K562 (cell line): ENCODE measurements at regions not wholly inside any gene's neighbourhood (a gene's known extent, or its start where the extent isn't known, plus 50 kb on each side); places are given as distances from the start of the nearest gene placed in this dataset.

Experiments
- ATAC-seq: fragments of 200-7000 bp; cut with Tn5 transposase; 3 replicates; pipeline ENCODE4 v1.9.1; 2020; ENCODE audit warnings: moderate library complexity
- BruUV-seq: library from RNA; stranded (reverse); fragments of 400-500 nt; replicated peaks from 2 replicates; lab custom pipeline; 2021; lab: Mats Ljungman, UMichigan
- CTCF ChIA-PET: fragments of 300-600 bp; formaldehyde crosslinking; extraction: SDS; loops from one replicate; lab custom pipeline; 2021; ENCODE audit warnings: low intra/inter-chr PET ratio; lab: Yijun Ruan, JAX
- POLR2A ChIA-PET: fragments of 300-600, 350-650 bp; sonication (Branson Sonifier 250); formaldehyde crosslinking; extraction: SDS; loops from one replicate; lab custom pipeline; 2021; ENCODE audit warnings: antibody characterized with exemption, inconsistent platforms; lab: Yijun Ruan, JAX
- DNase-seq, 4 experiments: peaks; one replicate each; pipeline versions ENCODE4 v3.0.0 to v3.0.0-alpha.2; 2011 to 2018; ENCODE audit warnings: low spot score in 3 of 4, mixed read lengths in 3 of 4; ENCODE audit errors: extremely low read depth in 1 of 4
- FAIRE-seq: peaks from 2 replicates; lab custom pipeline; 2011; peaks lifted over from hg19 to GRCh38; lab: Jason Lieb, UNC
- H2AFZ ChIP-seq: 2 replicates; pipeline ENCODE4 v1.6.0; 2011; ENCODE audit warnings: low read depth, low read length, control low read depth, inconsistent platforms
- H3K27ac ChIP-seq: fragments of 200-600 bp; 3 replicates; pipeline ENCODE4 v1.8.0; 2011; ENCODE audit warnings: low read depth, mild to moderate bottlenecking, control low read depth, inconsistent platforms, low read length, moderate library complexity, mixed read lengths; ENCODE audit errors: extremely low read depth
- H3K27me3 ChIP-seq, 2 experiments: fragments of 300-600 bp in 1 of 2; 2 replicates in 1 of 2; 3 replicates in 1 of 2; pipeline versions ENCODE4 v1.6.0 to v1.8.0; 2011; ENCODE audit warnings: inconsistent platforms in 2 of 2, low read length in 2 of 2, mild to moderate bottlenecking in 1 of 2, mixed read lengths in 1 of 2, moderate library complexity in 1 of 2; ENCODE audit not compliant: control insufficient read depth in 2 of 2, insufficient read depth in 2 of 2
- H3K36me3 ChIP-seq: fragments of 300-600 bp; 3 replicates; pipeline ENCODE4 v1.8.0; 2011; ENCODE audit warnings: mild to moderate bottlenecking, low read length, inconsistent platforms; ENCODE audit not compliant: control insufficient read depth, insufficient read depth
- H3K4me1 ChIP-seq, 2 experiments: fragments of 200-600 bp in 1 of 2; replicated peaks in 1 of 2; 2 replicates in 1 of 2; 3 replicates in 1 of 2; pipeline versions ENCODE4 v1.5.1 to v1.8.0; 2011; ENCODE audit warnings: inconsistent platforms in 2 of 2, low read length in 2 of 2, mild to moderate bottlenecking in 1 of 2, mixed read lengths in 1 of 2, moderate library complexity in 1 of 2; ENCODE audit not compliant: control insufficient read depth in 2 of 2, insufficient read depth in 2 of 2
- H3K4me2 ChIP-seq: 2 replicates; pipeline ENCODE4 v1.6.1; 2011; ENCODE audit warnings: low read length, control low read depth, inconsistent platforms, mixed read lengths; ENCODE audit not compliant: insufficient read depth
- H3K4me3 ChIP-seq: fragments of 200-600 bp; sonication (generic), shearing (Covaris generic); 2 replicates; pipeline ENCODE4 v1.5.1; 2016; ENCODE audit warnings: control low read depth, inconsistent platforms
- H3K79me2 ChIP-seq: fragments of 200-600 bp; 3 replicates; pipeline ENCODE4 v1.8.0; 2011; ENCODE audit warnings: low read length, inconsistent platforms; ENCODE audit not compliant: control insufficient read depth, insufficient read depth
- H3K9ac ChIP-seq, 2 experiments: 2 replicates each; pipeline versions ENCODE4 v1.6.0 to v1.6.1; 2011; ENCODE audit warnings: low read depth in 2 of 2, low read length in 2 of 2, control low read depth in 1 of 2, inconsistent platforms in 1 of 2, mild to moderate bottlenecking in 1 of 2, mixed read lengths in 1 of 2; ENCODE audit not compliant: insufficient read depth in 1 of 2
- H3K9me1 ChIP-seq: one replicate; pipeline ENCODE4 v1.6.0; 2011; ENCODE audit warnings: inconsistent platforms, mild to moderate bottlenecking, low read length, moderate library complexity; ENCODE audit not compliant: control insufficient read depth, insufficient read depth
- H3K9me3 ChIP-seq: replicated peaks from 2 replicates; pipeline ENCODE4 v1.5.1; 2011; ENCODE audit warnings: low read depth, low read length, inconsistent platforms; ENCODE audit not compliant: control insufficient read depth, insufficient read depth
- H4K20me1 ChIP-seq: replicated peaks from 2 replicates; pipeline ENCODE4 v1.6.1; 2011; ENCODE audit warnings: low read length, inconsistent platforms, mixed read lengths; ENCODE audit not compliant: control insufficient read depth, insufficient read depth
- BCOR ChIP-seq: fragments of 450-650 bp; IDR thresholded peaks from 2 replicates; pipeline ENCODE4 v1.6.1; 2016
- ETS1 ChIP-seq: conservative IDR thresholded peaks from 2 replicates; pipeline ENCODE4 v1.6.1; 2011; ENCODE audit warnings: low read depth, mild to moderate bottlenecking, low read length; ENCODE audit not compliant: control insufficient read depth
- RBM25 ChIP-seq: fragments of 200-400 bp; formaldehyde crosslinking; IDR thresholded peaks from 2 replicates; pipeline ENCODE4 v1.6.1; 2018; ENCODE audit warnings: low read length, low read depth, moderate library complexity; ENCODE audit not compliant: severe bottlenecking
- WGBS: fragments of 100-300 bp; shearing (Covaris generic); methylation state at CpG from one replicate; pipeline ENCODE4 v1.1.6; 2016; ENCODE audit warnings: low coverage, mixed read lengths; ENCODE audit not compliant: insufficient coverage; ENCODE audit errors: missing lambda C conversion rate; 5-methylcytosine and 5-hydroxymethylcytosine counted together
- in situ Hi-C: fragments of 300-500 bp; cut with MboI; formaldehyde crosslinking; loops from 4 replicates; pipeline ENCODE4 v1.15.0; 2018; ENCODE audit warnings: inconsistent platforms, mixed read lengths
- intact Hi-C: fragments of 100-400 bp; cut with micrococcal nuclease; formaldehyde crosslinking; loops from 2 replicates; pipeline ENCODE4 v1.14.2; 2022
- TF ChIP-seq, protein P1 (sequence below), 3 experiments: IDR thresholded peaks in 2 of 3; conservative IDR thresholded peaks in 1 of 3; 2 replicates each; pipeline ENCODE4 v1.5.1; 2011 to 2012; ENCODE audit warnings: low read length in 3 of 3, mild to moderate bottlenecking in 3 of 3, control low read depth in 2 of 3, improper control_type of control experiment in 1 of 3, inconsistent platforms in 1 of 3, low read depth in 1 of 3, mixed read lengths in 1 of 3, moderate library complexity in 1 of 3; ENCODE audit not compliant: insufficient read depth in 2 of 3

DNA sequence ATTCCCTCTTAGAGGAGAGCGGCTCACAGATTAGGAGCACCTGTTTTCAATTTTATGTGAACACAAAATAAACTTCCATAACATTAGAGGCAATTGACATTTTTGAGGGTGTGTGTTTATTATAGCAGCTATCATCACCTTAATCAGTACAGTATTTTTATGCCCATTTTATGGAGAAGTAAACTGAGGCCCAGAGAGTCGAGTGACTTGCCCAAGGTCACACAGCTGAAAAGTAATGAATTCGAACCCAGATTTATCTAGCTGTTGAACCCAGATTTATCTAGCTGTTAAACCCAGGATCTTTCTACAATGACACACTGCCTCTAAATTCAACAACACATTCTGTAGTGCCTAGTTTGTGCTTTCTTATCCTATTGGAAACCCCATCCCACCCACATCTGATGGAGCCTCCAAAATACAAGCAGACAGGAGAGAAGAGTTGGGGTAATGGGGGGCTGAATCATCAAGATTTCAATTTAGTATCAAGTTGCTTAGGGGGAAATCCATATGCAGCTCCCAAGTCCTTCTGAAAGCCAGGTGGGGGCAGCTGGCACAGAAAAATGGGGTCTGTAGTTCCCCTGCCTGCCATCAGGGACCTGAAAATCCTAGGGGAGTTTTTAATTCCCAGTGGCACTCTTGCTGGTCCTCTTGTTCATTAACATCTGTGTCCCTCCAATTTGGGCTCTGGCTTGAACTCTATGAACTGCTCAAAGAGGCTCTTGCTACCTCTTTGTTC, 50.4 kb upstream of the TRA2B start:
- Histone ChIP-seq H3K4me3 (no peak overlapping the region), H3K27ac (no peak overlapping the region), H4K20me1 (0 out of 2 replicates have a peak, but pooled peaks cover 5% of the 10 kb centered on the region), H2AFZ (no peak overlapping the region), H3K4me1 (peaks cover 0 to 4% of the 10 kb centered on the region in 2 experiments; a peak in 2 of 5 replicates), H3K9me3 (no peaks in the 10 kb centered on the region), H3K27me3 (peaks cover 10 to 19% of the 10 kb centered on the region in 2 experiments; a peak in 3 of 5 replicates), H3K9me1 (no peaks in the 10 kb centered on the region), H3K36me3 (no peaks in the 10 kb centered on the region), H3K9ac (no peak overlapping the region), H3K79me2 (no peaks in the 10 kb centered on the region), H3K4me2 (no peak overlapping the region)
- in situ Hi-C loops: no loop called here
- BruUV-seq: no TSS peak
- intact Hi-C loops: loop anchor here (10.0 kb wide), 1 partner anchor 837 kb away; no protein-coding TSS in a partner anchor
- TF ChIP-seq, protein P1, sequence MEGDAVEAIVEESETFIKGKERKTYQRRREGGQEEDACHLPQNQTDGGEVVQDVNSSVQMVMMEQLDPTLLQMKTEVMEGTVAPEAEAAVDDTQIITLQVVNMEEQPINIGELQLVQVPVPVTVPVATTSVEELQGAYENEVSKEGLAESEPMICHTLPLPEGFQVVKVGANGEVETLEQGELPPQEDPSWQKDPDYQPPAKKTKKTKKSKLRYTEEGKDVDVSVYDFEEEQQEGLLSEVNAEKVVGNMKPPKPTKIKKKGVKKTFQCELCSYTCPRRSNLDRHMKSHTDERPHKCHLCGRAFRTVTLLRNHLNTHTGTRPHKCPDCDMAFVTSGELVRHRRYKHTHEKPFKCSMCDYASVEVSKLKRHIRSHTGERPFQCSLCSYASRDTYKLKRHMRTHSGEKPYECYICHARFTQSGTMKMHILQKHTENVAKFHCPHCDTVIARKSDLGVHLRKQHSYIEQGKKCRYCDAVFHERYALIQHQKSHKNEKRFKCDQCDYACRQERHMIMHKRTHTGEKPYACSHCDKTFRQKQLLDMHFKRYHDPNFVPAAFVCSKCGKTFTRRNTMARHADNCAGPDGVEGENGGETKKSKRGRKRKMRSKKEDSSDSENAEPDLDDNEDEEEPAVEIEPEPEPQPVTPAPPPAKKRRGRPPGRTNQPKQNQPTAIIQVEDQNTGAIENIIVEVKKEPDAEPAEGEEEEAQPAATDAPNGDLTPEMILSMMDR (IDR thresholded peaks at IDR 0.05 in 2 of 3, conservative IDR thresholded peaks at IDR 0.05 in 1 of 3; ENCODE audit: insufficient read depth in 2 of 3, low read depth in 1 of 3, low read length in 3 of 3): peak in 2 of 3 experiments; percentile 1 to 53; a peak in 2 of 6 replicates
- TF ChIP-seq ETS1: no peak
- TF ChIP-seq RBM25: peak; percentile 96
- TF ChIP-seq BCOR: peak; percentile 54; the same call in 1 of the 2 replicates
- FAIRE-seq: no peak
- no peak for DNase-seq
- ATAC-seq: no peak
- WGBS: 11% methylated on average over 3 of the region's 3 CpGs
- ChIA-PET POLR2A (interaction anchor here (0.6 to 1.0 kb wide), 3 partner anchors 8 to 831 kb away, joined by 3 to 4 read pairs (median 3); no protein-coding TSS in a partner anchor), CTCF (no interaction called here)
